ENCODE measurements at regions not wholly inside any gene's neighbourhood (a gene's known extent, or its start where the extent isn't known, plus 50 kb on each side); places are given as distances from the start of the nearest gene placed in this dataset.

- no peaks in the 10 kb centered on the region for H3K36me3 ChIP-seq
- TF ChIP-seq CTCF (IDR thresholded peaks at IDR 0.05 in 8 of 11, conservative IDR thresholded peaks at IDR 0.05 in 3 of 11) = no peak
- TF ChIP-seq POLR2A (IDR thresholded peaks at IDR 0.05) = no peak
- no peak for TF ChIP-seq POLR2AphosphoS5 (IDR thresholded peaks at IDR 0.05)
- intact Hi-C loops (cut with DNase I; ENCODE audit: low total_unique reads) = no loop called here
- no peaks in the 10 kb centered on the region for H3K4me1 ChIP-seq
- no peaks in the 10 kb centered on the region for H3K9me3 ChIP-seq
- H3K27ac ChIP-seq = no peak overlapping the region
- DNase-seq = no peak
- peaks cover 0 to 44% (median 0%) of the 10 kb centered on the region in 7 donors for H3K27me3 ChIP-seq (replicated peaks in 1 of 7)
- WGBS, 5 donors = 72 to 93% (median 81%) methylated on average over 1 of the region's 1 CpG
- no peak overlapping the region for H3K4me3 ChIP-seq
Observed at GRCh38 chr11:33445761-33446161, 188.6 kb downstream of the HIPK3 start.

GRCh38 chr11:33444835-33445594 lies 187.8 kb downstream of the HIPK3 start:
- H3K36me3 ChIP-seq = no peaks in the 10 kb centered on the region
- 84 to 94% (median 90%) methylated on average over 4 of the region's 4 CpGs for WGBS, 5 donors
- H3K27ac ChIP-seq = no peak overlapping the region
- intact Hi-C loops (cut with DNase I; ENCODE audit: low total_unique reads) = no loop called here
- no peaks in the 10 kb centered on the region for H3K4me1 ChIP-seq
- H3K27me3 ChIP-seq (replicated peaks in 1 of 7) = peaks cover 0 to 37% (median 0%) of the 10 kb centered on the region in 7 donors
- TF ChIP-seq CTCF (IDR thresholded peaks at IDR 0.05 in 8 of 11, conservative IDR thresholded peaks at IDR 0.05 in 3 of 11) (no peak), POLR2A (IDR thresholded peaks at IDR 0.05) (no peak), POLR2AphosphoS5 (IDR thresholded peaks at IDR 0.05) (no peak)
- DNase-seq = no peak
- H3K4me3 ChIP-seq = no peak overlapping the region
- no peaks in the 10 kb centered on the region for H3K9me3 ChIP-seq

GRCh38 chr11:33443684-33444083 lies 186.5 kb downstream of the HIPK3 start:
- intact Hi-C loops (cut with DNase I; ENCODE audit: low total_unique reads) = no loop called here
- Histone ChIP-seq H3K27me3 (replicated peaks in 1 of 7) (peaks cover 0 to 25% (median 0%) of the 10 kb centered on the region in 7 donors), H3K4me1 (no peaks in the 10 kb centered on the region), H3K9me3 (no peaks in the 10 kb centered on the region), H3K36me3 (no peaks in the 10 kb centered on the region), H3K4me3 (no peak overlapping the region), H3K27ac (no peak overlapping the region)
- no peak for TF ChIP-seq POLR2A (IDR thresholded peaks at IDR 0.05)
- TF ChIP-seq POLR2AphosphoS5 (IDR thresholded peaks at IDR 0.05) = no peak
- no peak for TF ChIP-seq CTCF (IDR thresholded peaks at IDR 0.05 in 8 of 11, conservative IDR thresholded peaks at IDR 0.05 in 3 of 11)
- no peak for DNase-seq

- no peak for TF ChIP-seq CTCF (IDR thresholded peaks at IDR 0.05 in 8 of 11, conservative IDR thresholded peaks at IDR 0.05 in 3 of 11)
- TF ChIP-seq POLR2A (IDR thresholded peaks at IDR 0.05) = no peak
- no peak for TF ChIP-seq POLR2AphosphoS5 (IDR thresholded peaks at IDR 0.05)
- H3K4me3 ChIP-seq = no peak overlapping the region
- peaks cover 0 to 4% (median 0%) of the 10 kb centered on the region in 7 donors for H3K27me3 ChIP-seq (replicated peaks in 1 of 7)
- H3K27ac ChIP-seq = no peak overlapping the region
- intact Hi-C loops (cut with DNase I; ENCODE audit: low total_unique reads) = no loop called here
- H3K9me3 ChIP-seq = peaks cover 0 to 27% (median 19%) of the 10 kb centered on the region in 8 donors
- H3K4me1 ChIP-seq = no peaks in the 10 kb centered on the region
- no peak for DNase-seq
- no peaks in the 10 kb centered on the region for H3K36me3 ChIP-seq
- 76 to 90% (median 80%) methylated on average over 7 of the region's 7 CpGs for WGBS, 5 donors
Observed at GRCh38 chr11:33438301-33438700, 181.1 kb downstream of the HIPK3 start.

Measured in spleen (tissue), 11 donors.